ENCODE measurements at regions not wholly inside any gene's neighbourhood (a gene's known extent, or its start where the extent isn't known, plus 50 kb on each side); places are given as distances from the start of the nearest gene placed in this dataset.

DNA sequence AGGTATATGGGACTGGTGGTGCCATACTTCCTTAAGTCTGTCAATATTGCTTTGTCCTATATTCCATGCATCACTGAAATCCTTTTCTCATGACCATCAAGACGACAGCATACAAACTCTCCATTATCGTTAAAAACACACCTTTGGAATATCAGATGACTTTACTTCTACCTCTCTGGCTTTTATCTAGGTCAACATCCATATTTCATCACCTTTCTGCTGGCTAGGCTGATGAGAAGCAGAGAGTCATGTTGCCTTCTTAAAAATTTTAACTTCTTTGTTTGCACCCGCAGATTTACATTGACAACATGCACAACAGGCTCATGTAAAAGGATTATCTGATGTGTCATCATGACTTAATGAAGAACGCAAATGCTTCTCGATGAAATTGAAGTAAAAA lies 771.4 kb downstream of the OLFM4 start:
- H3K9ac ChIP-seq (ENCODE audit: low read depth, low read length), result no peak overlapping the region
- peaks cover 3% of the 10 kb centered on the region for H3K9me3 ChIP-seq (replicated peaks; ENCODE audit: low read length)
- H3K4me1 ChIP-seq (ENCODE audit: control insufficient read depth, insufficient read depth, low read length), result no peaks in the 10 kb centered on the region
- no peaks in the 10 kb centered on the region for H3K27me3 ChIP-seq (ENCODE audit: control insufficient read depth, insufficient read depth, low read length)
- no peaks in the 10 kb centered on the region for H3K36me3 ChIP-seq (ENCODE audit: insufficient read depth, low read length)
- H3K4me3 ChIP-seq (ENCODE audit: low read length), result no peak overlapping the region
- H3K4me2 ChIP-seq (ENCODE audit: low read length), result no peak overlapping the region

GRCh38 chr13:53807251-53807834 lies 778.7 kb downstream of the OLFM4 start:
- Histone ChIP-seq H3K9ac (ENCODE audit: low read depth, low read length) (no peak overlapping the region), H3K27me3 (ENCODE audit: control insufficient read depth, insufficient read depth, low read length) (no peaks in the 10 kb centered on the region), H3K9me3 (replicated peaks; ENCODE audit: low read length) (no peaks in the 10 kb centered on the region), H3K4me3 (ENCODE audit: low read length) (no peak overlapping the region), H3K4me2 (ENCODE audit: low read length) (no peak overlapping the region), H3K36me3 (ENCODE audit: insufficient read depth, low read length) (no peaks in the 10 kb centered on the region), H3K4me1 (ENCODE audit: control insufficient read depth, insufficient read depth, low read length) (no peaks in the 10 kb centered on the region)

DNA sequence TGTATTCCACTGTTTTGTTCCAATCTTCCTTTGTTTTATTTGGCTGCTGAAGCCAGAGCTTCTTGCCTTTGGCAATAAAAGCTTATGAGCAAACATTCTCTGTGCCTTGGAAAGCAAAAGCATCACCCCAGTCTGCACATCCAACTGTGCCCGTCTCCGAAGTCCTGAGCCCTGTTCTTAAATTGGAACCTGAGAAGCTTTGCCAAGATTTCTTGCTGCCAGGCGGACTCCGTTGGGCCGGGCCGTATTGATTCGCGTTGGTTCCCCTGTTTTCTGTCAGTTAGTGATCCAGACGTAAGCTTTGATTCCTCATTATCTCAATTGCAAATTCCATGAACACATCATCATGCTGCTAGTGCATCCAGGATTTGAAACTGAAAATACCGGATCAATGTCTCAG lies 793.0 kb downstream of the OLFM4 start:
- Histone ChIP-seq H3K27me3 (ENCODE audit: control insufficient read depth, insufficient read depth, low read length) (no peaks in the 10 kb centered on the region), H3K9ac (ENCODE audit: low read depth, low read length) (no peak overlapping the region)

GRCh38 chr13:53822136-53822535 lies 793.5 kb downstream of the OLFM4 start:
- Histone ChIP-seq H3K27me3 (ENCODE audit: control insufficient read depth, insufficient read depth, low read length) (no peaks in the 10 kb centered on the region), H3K4me3 (ENCODE audit: low read length) (no peak overlapping the region), H3K4me1 (ENCODE audit: control insufficient read depth, insufficient read depth, low read length) (no peaks in the 10 kb centered on the region), H3K4me2 (ENCODE audit: low read length) (no peak overlapping the region), H3K36me3 (ENCODE audit: insufficient read depth, low read length) (no peaks in the 10 kb centered on the region), H3K9me3 (replicated peaks; ENCODE audit: low read length) (peaks cover 7% of the 10 kb centered on the region), H3K9ac (ENCODE audit: low read depth, low read length) (no peak overlapping the region)

More for the DNA sequence above, 793.0 kb downstream of the OLFM4 start:
- Histone ChIP-seq H3K4me1 (ENCODE audit: control insufficient read depth, insufficient read depth, low read length) (no peaks in the 10 kb centered on the region), H3K9me3 (replicated peaks; ENCODE audit: low read length) (peaks cover 8% of the 10 kb centered on the region), H3K4me3 (ENCODE audit: low read length) (no peak overlapping the region), H3K4me2 (ENCODE audit: low read length) (no peak overlapping the region), H3K36me3 (ENCODE audit: insufficient read depth, low read length) (no peaks in the 10 kb centered on the region)

DNA sequence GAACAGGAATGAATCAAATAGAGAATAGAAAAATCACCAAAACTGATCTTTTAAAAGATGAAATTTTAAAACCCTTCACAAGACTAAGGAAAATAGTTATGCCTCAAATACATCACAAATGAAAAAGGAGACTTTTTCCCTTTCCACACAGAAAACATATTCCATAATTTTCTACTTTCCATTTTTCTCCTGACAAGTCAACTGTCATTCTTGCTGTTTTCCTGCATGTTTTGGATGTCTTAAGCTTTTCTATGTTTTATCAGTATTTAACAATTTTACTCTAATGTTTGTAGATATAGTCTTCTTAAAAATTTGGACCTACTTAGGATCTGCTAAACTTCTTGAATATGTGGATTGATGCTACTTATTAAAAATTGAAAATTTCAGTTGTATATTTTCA lies 810.8 kb downstream of the OLFM4 start:
- Histone ChIP-seq H3K4me1 (ENCODE audit: control insufficient read depth, insufficient read depth, low read length) (no peaks in the 10 kb centered on the region), H3K36me3 (ENCODE audit: insufficient read depth, low read length) (no peaks in the 10 kb centered on the region), H3K9me3 (replicated peaks; ENCODE audit: low read length) (peaks cover 9% of the 10 kb centered on the region), H3K4me3 (ENCODE audit: low read length) (no peak overlapping the region), H3K4me2 (ENCODE audit: low read length) (no peak overlapping the region), H3K27me3 (ENCODE audit: control insufficient read depth, insufficient read depth, low read length) (no peaks in the 10 kb centered on the region), H3K9ac (ENCODE audit: low read depth, low read length) (no peak overlapping the region)

DNA sequence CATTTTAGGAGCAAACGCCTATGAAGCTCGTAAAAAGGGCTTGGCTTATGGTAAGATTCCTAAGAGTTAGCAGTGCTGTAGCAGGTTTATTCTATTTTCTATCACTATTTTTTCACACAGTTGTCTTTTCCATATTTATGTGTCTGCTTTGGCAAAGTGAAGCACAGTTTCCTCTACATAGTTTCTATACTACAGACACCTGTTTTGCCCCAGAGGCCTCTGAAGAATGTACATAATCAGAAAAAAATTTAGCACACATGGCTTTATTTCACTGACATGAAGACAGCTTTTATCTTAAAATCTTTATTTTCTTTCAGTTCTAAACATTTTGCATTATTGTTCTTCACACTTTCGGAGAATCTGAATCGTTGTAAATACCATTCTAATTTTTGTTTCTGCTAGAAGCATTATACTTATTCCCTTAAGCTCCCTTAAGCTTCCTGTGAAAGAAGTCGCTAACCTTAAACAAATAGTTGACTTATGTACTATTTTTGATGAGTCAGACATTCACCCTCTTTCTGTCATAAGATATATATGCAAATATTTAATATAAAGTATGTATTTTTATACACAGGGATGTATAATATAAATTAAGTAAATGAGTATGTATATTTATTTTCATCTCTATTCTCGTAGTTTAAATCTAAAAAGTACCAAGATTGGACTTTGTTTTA lies 816.0 kb downstream of the OLFM4 start:
- Histone ChIP-seq H3K9me3 (replicated peaks; ENCODE audit: low read length) (peaks cover 17% of the 10 kb centered on the region), H3K4me1 (ENCODE audit: control insufficient read depth, insufficient read depth, low read length) (no peaks in the 10 kb centered on the region), H3K4me3 (ENCODE audit: low read length) (no peak overlapping the region), H3K4me2 (ENCODE audit: low read length) (no peak overlapping the region), H3K9ac (ENCODE audit: low read depth, low read length) (no peak overlapping the region), H3K27me3 (ENCODE audit: control insufficient read depth, insufficient read depth, low read length) (no peaks in the 10 kb centered on the region), H3K36me3 (ENCODE audit: insufficient read depth, low read length) (no peaks in the 10 kb centered on the region)

GRCh38 chr13:53847502-53847901 lies 818.9 kb downstream of the OLFM4 start:
- H3K27me3 ChIP-seq (ENCODE audit: control insufficient read depth, insufficient read depth, low read length), result no peaks in the 10 kb centered on the region
- H3K9ac ChIP-seq (ENCODE audit: low read depth, low read length), result no peak overlapping the region
- H3K9me3 ChIP-seq (replicated peaks; ENCODE audit: low read length), result peaks cover 8% of the 10 kb centered on the region
- no peaks in the 10 kb centered on the region for H3K36me3 ChIP-seq (ENCODE audit: insufficient read depth, low read length)
- no peak overlapping the region for H3K4me3 ChIP-seq (ENCODE audit: low read length)
- H3K4me1 ChIP-seq (ENCODE audit: control insufficient read depth, insufficient read depth, low read length), result no peaks in the 10 kb centered on the region
- H3K4me2 ChIP-seq (ENCODE audit: low read length), result no peak overlapping the region

DNA sequence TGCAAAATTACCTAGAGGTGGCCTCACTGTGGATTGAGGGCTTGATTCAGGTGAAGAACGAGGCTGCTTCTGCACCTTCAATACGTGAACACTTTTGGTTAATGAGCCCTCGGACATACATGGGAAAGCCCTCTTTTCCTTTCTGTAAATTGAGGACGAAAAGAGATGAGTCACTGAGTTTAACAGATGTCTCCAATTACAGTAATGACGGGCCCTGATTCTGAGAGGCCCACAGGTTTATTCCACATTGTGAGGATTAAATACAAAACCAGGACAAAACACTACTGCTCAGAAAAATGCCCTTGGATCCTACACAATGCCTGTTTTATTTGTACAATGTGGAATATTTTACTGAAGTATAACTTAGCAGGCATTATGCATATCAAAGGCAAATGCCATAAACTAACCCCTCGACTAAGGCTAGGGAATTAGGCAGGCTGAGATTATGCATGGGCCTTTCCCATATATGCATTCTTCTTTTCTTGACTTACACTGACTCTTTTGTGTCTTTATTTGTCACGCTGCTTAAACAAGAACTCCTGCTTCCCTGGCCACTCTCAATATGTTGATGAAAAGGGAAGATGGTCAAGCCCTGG lies 819.9 kb downstream of the OLFM4 start:
- H3K4me2 ChIP-seq (ENCODE audit: low read length), result no peak overlapping the region

DNA sequence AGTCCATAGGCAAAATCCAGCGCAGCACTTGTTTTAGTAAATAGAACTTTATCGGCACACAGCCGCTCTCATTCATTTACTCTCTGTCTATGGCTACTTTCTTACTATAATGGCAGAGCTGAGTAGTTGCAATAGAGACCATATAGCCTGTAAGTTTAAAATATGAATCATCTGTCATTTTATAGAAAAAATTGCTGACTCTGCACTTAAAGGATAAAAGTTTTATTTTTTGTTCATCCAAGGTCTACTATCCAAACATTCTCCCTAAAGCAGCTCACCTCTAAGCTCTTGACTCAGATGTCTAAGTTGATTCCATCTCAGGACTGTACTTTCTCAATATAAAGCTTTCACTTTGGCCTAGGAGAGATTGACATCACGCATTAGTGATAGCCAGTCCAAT lies 825.7 kb downstream of the OLFM4 start:
- Histone ChIP-seq H3K4me1 (ENCODE audit: control insufficient read depth, insufficient read depth, low read length) (no peaks in the 10 kb centered on the region), H3K4me2 (ENCODE audit: low read length) (no peak overlapping the region), H3K36me3 (ENCODE audit: insufficient read depth, low read length) (no peaks in the 10 kb centered on the region), H3K9ac (ENCODE audit: low read depth, low read length) (no peak overlapping the region), H3K9me3 (replicated peaks; ENCODE audit: low read length) (peaks cover 7% of the 10 kb centered on the region), H3K4me3 (ENCODE audit: low read length) (no peak overlapping the region), H3K27me3 (ENCODE audit: control insufficient read depth, insufficient read depth, low read length) (no peaks in the 10 kb centered on the region)

More for the DNA sequence above, 819.9 kb downstream of the OLFM4 start:
- Histone ChIP-seq H3K9ac (ENCODE audit: low read depth, low read length) (no peak overlapping the region), H3K4me3 (ENCODE audit: low read length) (no peak overlapping the region), H3K4me1 (ENCODE audit: control insufficient read depth, insufficient read depth, low read length) (no peaks in the 10 kb centered on the region), H3K27me3 (ENCODE audit: control insufficient read depth, insufficient read depth, low read length) (no peaks in the 10 kb centered on the region), H3K36me3 (ENCODE audit: insufficient read depth, low read length) (no peaks in the 10 kb centered on the region), H3K9me3 (replicated peaks; ENCODE audit: low read length) (peaks cover 8% of the 10 kb centered on the region)

- Histone ChIP-seq H3K4me1 (ENCODE audit: control insufficient read depth, insufficient read depth, low read length) (no peaks in the 10 kb centered on the region), H3K9me3 (replicated peaks; ENCODE audit: low read length) (peaks cover 7% of the 10 kb centered on the region), H3K27me3 (ENCODE audit: control insufficient read depth, insufficient read depth, low read length) (no peaks in the 10 kb centered on the region), H3K4me3 (ENCODE audit: low read length) (no peak overlapping the region), H3K36me3 (ENCODE audit: insufficient read depth, low read length) (no peaks in the 10 kb centered on the region), H3K9ac (ENCODE audit: low read depth, low read length) (no peak overlapping the region), H3K4me2 (ENCODE audit: low read length) (no peak overlapping the region)
Observed at GRCh38 chr13:53856573-53857195, 828.1 kb downstream of the OLFM4 start.

DNA sequence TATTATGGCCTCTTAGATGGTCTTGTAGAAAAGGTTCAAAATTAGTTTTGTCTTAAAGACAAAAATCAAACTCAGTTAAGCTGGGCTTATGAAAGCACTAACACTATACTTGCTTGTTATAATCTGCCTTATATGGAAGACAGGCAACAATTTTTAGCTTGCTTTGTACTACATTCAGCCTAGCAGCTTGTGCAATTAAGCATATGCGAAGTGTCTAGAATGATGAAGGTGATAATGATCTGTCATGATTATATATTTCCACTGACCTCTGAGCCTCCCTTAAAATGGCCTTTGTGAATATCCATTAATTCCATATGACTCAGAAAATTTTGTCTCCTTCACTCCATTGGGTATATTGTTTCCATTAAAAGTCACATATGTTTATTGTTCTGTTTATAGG lies 834.9 kb downstream of the OLFM4 start:
- H3K9ac ChIP-seq (ENCODE audit: low read depth, low read length), result no peak overlapping the region
- H3K4me1 ChIP-seq (ENCODE audit: control insufficient read depth, insufficient read depth, low read length), result no peaks in the 10 kb centered on the region
- H3K27me3 ChIP-seq (ENCODE audit: control insufficient read depth, insufficient read depth, low read length), result no peaks in the 10 kb centered on the region
- H3K9me3 ChIP-seq (replicated peaks; ENCODE audit: low read length), result peaks cover 16% of the 10 kb centered on the region
- H3K36me3 ChIP-seq (ENCODE audit: insufficient read depth, low read length), result no peaks in the 10 kb centered on the region
- H3K4me3 ChIP-seq (ENCODE audit: low read length), result no peak overlapping the region
- H3K4me2 ChIP-seq (ENCODE audit: low read length), result no peak overlapping the region

Data from skeletal muscle satellite cell (primary cell).